GM12865 (cell line): ENCODE measurements at regions not wholly inside any gene's neighbourhood (a gene's known extent, or its start where the extent isn't known, plus 50 kb on each side); places are given as distances from the start of the nearest gene placed in this dataset.

Experiments
- DNase-seq: peaks from one replicate; pipeline ENCODE4 v3.0.0; 2010; ENCODE audit warnings: low read depth
- H3K4me3 ChIP-seq: 2 replicates; pipeline ENCODE4 v1.5.1; 2011; ENCODE audit warnings: mild to moderate bottlenecking, low read depth, low read length, control low read depth
- CTCF ChIP-seq: IDR thresholded peaks from 2 replicates; pipeline ENCODE4 v1.5.1; 2011; ENCODE audit warnings: low read length, control low read depth, low read depth, inconsistent platforms; ENCODE audit not compliant: insufficient read depth; ENCODE audit errors: missing control alignments

DNA sequence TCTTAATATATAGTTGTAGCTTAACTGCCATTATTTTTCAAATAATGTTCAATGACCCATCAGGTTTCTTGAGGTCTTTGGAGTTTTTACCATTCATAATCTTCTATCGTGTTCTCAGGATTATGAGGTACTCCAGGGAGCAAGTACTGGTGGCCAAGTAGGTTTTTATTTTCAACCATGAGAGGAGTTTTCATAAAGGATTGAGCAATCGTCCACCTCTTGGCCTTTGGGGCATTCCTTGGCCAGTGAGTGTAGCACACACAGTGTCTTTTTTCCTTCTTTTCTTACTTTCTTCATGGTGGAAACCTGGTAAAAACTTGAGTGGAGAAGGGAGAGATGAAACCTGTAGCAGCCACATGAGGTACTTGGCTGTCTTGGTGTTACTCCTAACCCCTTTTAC is 567.0 kb upstream of the NR3C2 start:
- DNase-seq = no peak
- no peak overlapping the region for H3K4me3 ChIP-seq
- no peak for TF ChIP-seq CTCF

DNA sequence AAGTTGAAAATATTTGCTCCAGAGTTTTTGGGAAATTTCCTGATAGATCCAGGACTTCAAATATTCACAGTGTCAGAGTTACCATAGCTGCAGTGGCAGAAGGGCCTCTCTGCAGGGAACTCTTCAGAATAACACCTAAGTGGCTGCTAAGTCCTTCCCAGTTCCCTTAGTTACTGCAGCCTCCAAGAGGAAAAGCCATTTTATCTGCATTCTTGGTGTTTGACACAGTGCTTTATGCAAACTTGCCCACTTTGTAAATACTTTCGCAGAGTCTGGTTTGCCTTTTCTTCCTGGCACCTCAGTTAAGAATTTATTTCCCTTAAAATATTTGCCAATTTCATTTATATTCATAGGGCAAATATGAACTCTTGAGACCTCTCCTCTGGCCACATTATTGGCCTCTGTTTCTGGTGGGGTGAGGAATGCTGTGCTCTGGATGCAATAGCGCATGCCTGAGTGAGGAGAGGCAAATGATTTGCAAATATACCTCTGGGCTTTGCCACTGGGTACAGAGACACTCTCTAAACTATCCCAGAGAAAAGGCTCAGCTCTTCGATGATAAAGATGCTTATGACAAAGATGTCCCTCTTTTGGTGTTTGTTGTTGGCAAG is 566.3 kb upstream of the NR3C2 start:
- DNase-seq = no peak
- no peak overlapping the region for H3K4me3 ChIP-seq
- TF ChIP-seq CTCF = no peak

- no peak for TF ChIP-seq CTCF
- H3K4me3 ChIP-seq = no peak overlapping the region
- DNase-seq = no peak
These were observed 563.0 kb upstream of the NR3C2 start for GRCh38 chr4:149005191-149005590.

GRCh38 chr4:148999924-149000323 is 557.7 kb upstream of the NR3C2 start:
- no peak for TF ChIP-seq CTCF
- no peak overlapping the region for H3K4me3 ChIP-seq
- no peak for DNase-seq

DNA sequence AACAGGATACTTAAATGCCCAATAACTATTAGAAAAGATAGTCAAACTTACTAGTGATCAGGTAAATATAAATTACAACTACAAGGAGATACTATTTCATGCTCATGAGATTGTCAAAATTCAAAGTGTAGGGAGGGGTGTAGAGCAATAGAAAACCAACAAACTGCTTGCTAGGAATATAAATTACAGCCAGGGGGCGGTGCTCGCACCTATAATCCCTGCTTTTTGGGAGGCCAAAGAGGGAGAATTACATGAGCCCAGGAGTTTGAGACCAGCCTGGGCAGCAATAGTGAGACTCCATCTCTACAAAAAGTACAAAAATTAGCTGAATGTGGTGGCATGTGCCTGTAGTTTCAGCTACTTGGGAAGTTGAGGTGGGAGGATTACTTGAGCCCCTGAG is 556.5 kb upstream of the NR3C2 start:
- peak; percentile 16 for DNase-seq
- TF ChIP-seq CTCF = peak; percentile 24
- H3K4me3 ChIP-seq = no peak overlapping the region

DNA sequence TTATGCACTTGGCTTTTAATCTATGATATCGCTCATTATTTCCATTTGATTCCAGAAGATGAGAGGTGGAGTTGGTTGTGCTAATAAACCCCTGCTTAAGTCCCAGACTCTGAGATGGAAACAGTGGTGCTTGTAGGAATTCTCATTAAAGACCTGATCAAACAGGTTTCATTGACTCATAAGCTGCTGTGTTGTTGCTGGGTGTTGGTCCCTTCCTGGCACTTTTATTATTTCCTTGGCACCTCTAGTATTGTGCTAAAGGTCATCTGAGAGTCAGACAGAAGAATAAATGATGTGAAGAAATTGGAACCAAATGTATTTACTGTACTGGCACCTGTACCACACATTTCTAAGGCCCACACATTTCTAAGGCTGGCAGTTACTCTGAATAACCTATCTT is 544.7 kb upstream of the NR3C2 start:
- H3K4me3 ChIP-seq = no peak overlapping the region
- no peak for TF ChIP-seq CTCF
- DNase-seq = no peak

DNA sequence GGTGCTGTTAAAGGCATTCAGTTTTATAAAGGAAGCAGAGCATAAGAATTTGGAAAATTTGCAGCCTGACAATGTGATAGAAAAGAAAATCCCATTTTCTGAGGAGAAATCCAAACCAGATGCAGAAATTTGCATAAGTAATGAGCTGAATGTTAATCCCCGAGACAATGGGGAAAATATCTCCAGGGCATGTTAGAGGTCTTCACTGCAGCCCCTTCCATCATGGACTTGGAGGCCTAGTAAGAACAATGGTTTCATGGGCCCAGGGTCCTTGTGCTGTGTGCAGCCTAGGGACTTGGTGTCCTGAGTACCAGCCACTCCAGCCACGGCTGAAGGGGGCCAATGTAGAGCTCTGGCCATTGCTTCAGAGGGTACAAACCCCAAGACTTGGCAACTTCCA is 542.7 kb upstream of the NR3C2 start:
- no peak for TF ChIP-seq CTCF
- no peak for DNase-seq
- no peak overlapping the region for H3K4me3 ChIP-seq
